WTC11 (cell line): ENCODE measurements at regions not wholly inside any gene's neighbourhood (a gene's known extent, or its start where the extent isn't known, plus 50 kb on each side); places are given as distances from the start of the nearest gene placed in this dataset.

Source experiments
- ATAC-seq: fragments of 200-7000 bp; cut with Tn5 transposase; 2 replicates; pipeline ENCODE4 v1.10.0; 2021; ENCODE audit warnings: mild to moderate bottlenecking, moderate library complexity
- CTCF ChIA-PET: fragments of 300-600 bp; sonication (Branson Sonifier 250); formaldehyde crosslinking; loops from one replicate; lab custom pipeline; 2021; ENCODE audit warnings: antibody characterized with exemption; lab: Charles Lee
- POLR2A ChIA-PET: fragments of 350-600 bp; sonication (Branson Sonifier 250); formaldehyde crosslinking; loops from one replicate; lab custom pipeline; 2021; ENCODE audit warnings: antibody characterized with exemption; lab: Charles Lee
- DNase-seq: peaks from one replicate; pipeline ENCODE4 v3.0.0; 2021; ENCODE audit warnings: low spot score
- H3K27ac Mint-ChIP-seq: 2 replicates; pipeline ENCODE4 v1.8.0; 2021; ENCODE audit warnings: mixed read lengths
- H3K27me3 Mint-ChIP-seq: 2 replicates; pipeline ENCODE4 v1.8.0; 2021; ENCODE audit warnings: low read depth, mild to moderate bottlenecking, moderate library complexity, mixed read lengths
- H3K36me3 Mint-ChIP-seq: 2 replicates; pipeline ENCODE4 v1.8.0; 2021; ENCODE audit warnings: mixed read lengths
- H3K4me1 Mint-ChIP-seq: 2 replicates; pipeline ENCODE4 v1.8.0; 2022; ENCODE audit warnings: mixed read lengths
- H3K4me3 Mint-ChIP-seq: 2 replicates; pipeline ENCODE4 v1.8.0; 2021; ENCODE audit warnings: mild to moderate bottlenecking, moderate library complexity, mixed read lengths
- H3K9me3 Mint-ChIP-seq: 2 replicates; pipeline ENCODE4 v1.8.0; 2021; ENCODE audit warnings: mixed read lengths
- EMX1 ChIP-seq: fragments of 250-450 bp; sonication (Bioruptor Pico); IDR thresholded peaks from 2 replicates; pipeline ENCODE4 v1.8.0; 2021; ENCODE audit warnings: mild to moderate bottlenecking
- FOXK1 ChIP-seq: sonication (generic); formaldehyde crosslinking; IDR thresholded peaks from 2 replicates; pipeline ENCODE4 v1.8.0; 2022; ENCODE audit warnings: mild to moderate bottlenecking, moderate library complexity, missing genetic modification reagents
- HMGA2 ChIP-seq: fragments of 250-450 bp; sonication (Bioruptor Pico); IDR thresholded peaks from 2 replicates; pipeline ENCODE4 v1.4.0; 2021; ENCODE audit warnings: mild to moderate bottlenecking, moderate library complexity
- NR3C1 ChIP-seq: sonication (generic); formaldehyde crosslinking; conservative IDR thresholded peaks from 2 replicates; pipeline ENCODE4 v1.8.1; 2023; ENCODE audit warnings: low read depth, mild to moderate bottlenecking, missing genetic modification reagents
- RORB ChIP-seq: fragments of 250-450 bp; sonication (Bioruptor Pico); IDR thresholded peaks from 2 replicates; pipeline ENCODE4 v1.9.0; 2021; ENCODE audit warnings: mild to moderate bottlenecking
- TCF7 ChIP-seq: sonication (generic); formaldehyde crosslinking; IDR thresholded peaks from 2 replicates; pipeline ENCODE4 v1.8.0; 2022; ENCODE audit warnings: mild to moderate bottlenecking, low read depth, missing genetic modification reagents, moderate library complexity
- TEAD1 ChIP-seq: sonication (generic); formaldehyde crosslinking; IDR thresholded peaks from 2 replicates; pipeline ENCODE4 v1.8.0; 2022; ENCODE audit warnings: mild to moderate bottlenecking, missing genetic modification reagents
- ZNF121 ChIP-seq: sonication (generic); formaldehyde crosslinking; IDR thresholded peaks from 2 replicates; pipeline ENCODE4 v1.8.0; 2023; ENCODE audit warnings: missing genetic modification reagents
- ZNF232 ChIP-seq: sonication (generic); formaldehyde crosslinking; IDR thresholded peaks from 2 replicates; pipeline ENCODE4 v1.8.0; 2022; ENCODE audit warnings: mild to moderate bottlenecking, missing genetic modification reagents
- TF ChIP-seq, protein P1 (sequence below): sonication (generic); formaldehyde crosslinking; IDR thresholded peaks from 2 replicates; pipeline ENCODE4 v1.8.1; 2022; ENCODE audit warnings: mild to moderate bottlenecking, missing genetic modification reagents, moderate library complexity, borderline replicate concordance
- TF ChIP-seq, protein P2 (sequence below): sonication (generic); formaldehyde crosslinking; IDR thresholded peaks from 2 replicates; pipeline ENCODE4 v1.8.1; 2022; ENCODE audit warnings: low read depth, mild to moderate bottlenecking, moderate library complexity, missing genetic modification reagents, borderline replicate concordance
- TF ChIP-seq, protein P3 (sequence below): fragments of 250-450 bp; sonication (Bioruptor Pico); IDR thresholded peaks from 2 replicates; pipeline ENCODE4 v1.9.0; 2021; ENCODE audit warnings: mild to moderate bottlenecking
- TF ChIP-seq, protein P4 (sequence below): fragments of 250-450 bp; sonication (Bioruptor Pico); IDR thresholded peaks from 2 replicates; pipeline ENCODE4 v1.9.0; 2021; ENCODE audit warnings: mild to moderate bottlenecking, borderline replicate concordance
- TF ChIP-seq, protein P5 (sequence below): fragments of 200-600 bp; IDR thresholded peaks from 2 replicates; pipeline ENCODE4 v1.8.0; 2022; ENCODE audit warnings: antibody characterized with exemption
- TF ChIP-seq, protein P6 (sequence below): sonication (generic); formaldehyde crosslinking; IDR thresholded peaks from 2 replicates; pipeline ENCODE4 v1.8.1; 2022; ENCODE audit warnings: missing genetic modification reagents, borderline replicate concordance
- TF ChIP-seq, protein P7 (sequence below): sonication (generic); formaldehyde crosslinking; conservative IDR thresholded peaks from 2 replicates; pipeline ENCODE4 v1.8.1; 2022; ENCODE audit warnings: mild to moderate bottlenecking, missing genetic modification reagents
- TF ChIP-seq, protein P8 (sequence below): sonication (generic); formaldehyde crosslinking; IDR thresholded peaks from 2 replicates; pipeline ENCODE4 v1.8.0; 2022; ENCODE audit warnings: mild to moderate bottlenecking, missing genetic modification reagents
- TF ChIP-seq, protein P9 (sequence below): sonication (generic); formaldehyde crosslinking; IDR thresholded peaks from 2 replicates; pipeline ENCODE4 v1.8.0; 2023; ENCODE audit warnings: missing genetic modification reagents, mild to moderate bottlenecking, borderline replicate concordance

DNA sequence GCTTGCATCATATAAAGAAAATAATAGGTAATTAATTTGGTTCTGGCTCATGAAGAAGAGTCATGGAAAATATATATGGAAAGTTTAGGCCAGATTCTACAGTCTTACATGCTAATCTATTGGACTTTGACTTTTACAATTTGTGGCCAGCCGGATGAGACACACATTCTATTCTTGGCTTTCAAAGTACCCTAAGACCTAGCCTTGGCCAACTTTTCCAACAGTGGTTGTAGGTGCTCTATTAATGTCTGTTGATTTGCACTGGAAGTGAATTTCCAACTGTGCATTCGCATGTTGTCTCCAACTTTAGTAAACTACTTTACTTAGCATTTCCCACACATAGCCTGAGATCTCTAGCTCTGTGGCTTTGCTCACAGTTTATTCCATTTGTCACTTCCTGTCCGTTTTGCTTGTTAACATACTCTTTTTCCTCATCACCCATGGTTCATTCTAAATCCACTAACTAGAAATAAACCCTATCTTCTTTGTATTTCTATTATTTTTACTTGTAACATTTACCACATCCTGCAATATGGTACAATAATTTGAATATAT is 644.0 kb downstream of the PTPRC start:
- Mint-ChIP-seq H3K9me3 (0 out of 2 replicates have a peak, but pooled peaks cover 1% of the 10 kb centered on the region), H3K4me3 (no peak overlapping the region), H3K27ac (no peak overlapping the region), H3K4me1 (no peaks in the 10 kb centered on the region), H3K27me3 (no peaks in the 10 kb centered on the region), H3K36me3 (no peaks in the 10 kb centered on the region)
- no peak for ATAC-seq
- TF ChIP-seq, protein P1, sequence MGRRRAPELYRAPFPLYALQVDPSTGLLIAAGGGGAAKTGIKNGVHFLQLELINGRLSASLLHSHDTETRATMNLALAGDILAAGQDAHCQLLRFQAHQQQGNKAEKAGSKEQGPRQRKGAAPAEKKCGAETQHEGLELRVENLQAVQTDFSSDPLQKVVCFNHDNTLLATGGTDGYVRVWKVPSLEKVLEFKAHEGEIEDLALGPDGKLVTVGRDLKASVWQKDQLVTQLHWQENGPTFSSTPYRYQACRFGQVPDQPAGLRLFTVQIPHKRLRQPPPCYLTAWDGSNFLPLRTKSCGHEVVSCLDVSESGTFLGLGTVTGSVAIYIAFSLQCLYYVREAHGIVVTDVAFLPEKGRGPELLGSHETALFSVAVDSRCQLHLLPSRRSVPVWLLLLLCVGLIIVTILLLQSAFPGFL (CRISPR knock-in tag): no peak
- TF ChIP-seq TCF7 (no peak), ZNF121 (no peak), EMX1 (CRISPR knock-in tag) (no peak)
- TF ChIP-seq, protein P2, sequence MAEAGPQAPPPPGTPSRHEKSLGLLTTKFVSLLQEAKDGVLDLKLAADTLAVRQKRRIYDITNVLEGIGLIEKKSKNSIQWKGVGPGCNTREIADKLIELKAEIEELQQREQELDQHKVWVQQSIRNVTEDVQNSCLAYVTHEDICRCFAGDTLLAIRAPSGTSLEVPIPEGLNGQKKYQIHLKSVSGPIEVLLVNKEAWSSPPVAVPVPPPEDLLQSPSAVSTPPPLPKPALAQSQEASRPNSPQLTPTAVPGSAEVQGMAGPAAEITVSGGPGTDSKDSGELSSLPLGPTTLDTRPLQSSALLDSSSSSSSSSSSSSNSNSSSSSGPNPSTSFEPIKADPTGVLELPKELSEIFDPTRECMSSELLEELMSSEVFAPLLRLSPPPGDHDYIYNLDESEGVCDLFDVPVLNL (CRISPR knock-in tag): no peak
- TF ChIP-seq, protein P3, sequence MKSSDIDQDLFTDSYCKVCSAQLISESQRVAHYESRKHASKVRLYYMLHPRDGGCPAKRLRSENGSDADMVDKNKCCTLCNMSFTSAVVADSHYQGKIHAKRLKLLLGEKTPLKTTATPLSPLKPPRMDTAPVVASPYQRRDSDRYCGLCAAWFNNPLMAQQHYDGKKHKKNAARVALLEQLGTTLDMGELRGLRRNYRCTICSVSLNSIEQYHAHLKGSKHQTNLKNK (CRISPR knock-in tag): no peak
- CTCF ChIA-PET: no interaction called here
- no peak for DNase-seq
- POLR2A ChIA-PET: no interaction called here

DNA sequence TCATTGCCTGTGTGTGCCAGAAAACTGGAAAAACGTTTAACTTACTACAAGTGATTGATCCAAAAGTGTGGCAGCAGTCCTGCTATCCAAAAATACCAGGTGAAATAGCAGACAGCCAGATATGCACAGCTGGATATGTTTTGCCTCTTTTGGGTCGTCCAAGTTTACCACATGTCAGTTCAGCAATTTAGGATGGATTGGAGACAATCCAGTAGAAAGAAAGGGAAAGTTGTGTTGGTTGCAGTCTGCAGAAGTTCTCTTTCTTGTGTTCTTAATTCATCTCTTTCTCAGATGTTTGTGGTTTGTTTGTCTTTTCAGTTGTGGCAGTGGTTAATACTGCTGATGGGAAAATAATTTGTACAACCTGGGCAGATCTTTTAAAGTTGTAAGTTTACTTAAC is 645.0 kb downstream of the PTPRC start:
- H3K4me3 Mint-ChIP-seq: no peak overlapping the region
- no peak for TF ChIP-seq HMGA2 (CRISPR knock-in tag)
- TF ChIP-seq, protein P4, sequence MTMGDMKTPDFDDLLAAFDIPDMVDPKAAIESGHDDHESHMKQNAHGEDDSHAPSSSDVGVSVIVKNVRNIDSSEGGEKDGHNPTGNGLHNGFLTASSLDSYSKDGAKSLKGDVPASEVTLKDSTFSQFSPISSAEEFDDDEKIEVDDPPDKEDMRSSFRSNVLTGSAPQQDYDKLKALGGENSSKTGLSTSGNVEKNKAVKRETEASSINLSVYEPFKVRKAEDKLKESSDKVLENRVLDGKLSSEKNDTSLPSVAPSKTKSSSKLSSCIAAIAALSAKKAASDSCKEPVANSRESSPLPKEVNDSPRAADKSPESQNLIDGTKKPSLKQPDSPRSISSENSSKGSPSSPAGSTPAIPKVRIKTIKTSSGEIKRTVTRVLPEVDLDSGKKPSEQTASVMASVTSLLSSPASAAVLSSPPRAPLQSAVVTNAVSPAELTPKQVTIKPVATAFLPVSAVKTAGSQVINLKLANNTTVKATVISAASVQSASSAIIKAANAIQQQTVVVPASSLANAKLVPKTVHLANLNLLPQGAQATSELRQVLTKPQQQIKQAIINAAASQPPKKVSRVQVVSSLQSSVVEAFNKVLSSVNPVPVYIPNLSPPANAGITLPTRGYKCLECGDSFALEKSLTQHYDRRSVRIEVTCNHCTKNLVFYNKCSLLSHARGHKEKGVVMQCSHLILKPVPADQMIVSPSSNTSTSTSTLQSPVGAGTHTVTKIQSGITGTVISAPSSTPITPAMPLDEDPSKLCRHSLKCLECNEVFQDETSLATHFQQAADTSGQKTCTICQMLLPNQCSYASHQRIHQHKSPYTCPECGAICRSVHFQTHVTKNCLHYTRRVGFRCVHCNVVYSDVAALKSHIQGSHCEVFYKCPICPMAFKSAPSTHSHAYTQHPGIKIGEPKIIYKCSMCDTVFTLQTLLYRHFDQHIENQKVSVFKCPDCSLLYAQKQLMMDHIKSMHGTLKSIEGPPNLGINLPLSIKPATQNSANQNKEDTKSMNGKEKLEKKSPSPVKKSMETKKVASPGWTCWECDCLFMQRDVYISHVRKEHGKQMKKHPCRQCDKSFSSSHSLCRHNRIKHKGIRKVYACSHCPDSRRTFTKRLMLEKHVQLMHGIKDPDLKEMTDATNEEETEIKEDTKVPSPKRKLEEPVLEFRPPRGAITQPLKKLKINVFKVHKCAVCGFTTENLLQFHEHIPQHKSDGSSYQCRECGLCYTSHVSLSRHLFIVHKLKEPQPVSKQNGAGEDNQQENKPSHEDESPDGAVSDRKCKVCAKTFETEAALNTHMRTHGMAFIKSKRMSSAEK (CRISPR knock-in tag): no peak
- TF ChIP-seq, protein P5, sequence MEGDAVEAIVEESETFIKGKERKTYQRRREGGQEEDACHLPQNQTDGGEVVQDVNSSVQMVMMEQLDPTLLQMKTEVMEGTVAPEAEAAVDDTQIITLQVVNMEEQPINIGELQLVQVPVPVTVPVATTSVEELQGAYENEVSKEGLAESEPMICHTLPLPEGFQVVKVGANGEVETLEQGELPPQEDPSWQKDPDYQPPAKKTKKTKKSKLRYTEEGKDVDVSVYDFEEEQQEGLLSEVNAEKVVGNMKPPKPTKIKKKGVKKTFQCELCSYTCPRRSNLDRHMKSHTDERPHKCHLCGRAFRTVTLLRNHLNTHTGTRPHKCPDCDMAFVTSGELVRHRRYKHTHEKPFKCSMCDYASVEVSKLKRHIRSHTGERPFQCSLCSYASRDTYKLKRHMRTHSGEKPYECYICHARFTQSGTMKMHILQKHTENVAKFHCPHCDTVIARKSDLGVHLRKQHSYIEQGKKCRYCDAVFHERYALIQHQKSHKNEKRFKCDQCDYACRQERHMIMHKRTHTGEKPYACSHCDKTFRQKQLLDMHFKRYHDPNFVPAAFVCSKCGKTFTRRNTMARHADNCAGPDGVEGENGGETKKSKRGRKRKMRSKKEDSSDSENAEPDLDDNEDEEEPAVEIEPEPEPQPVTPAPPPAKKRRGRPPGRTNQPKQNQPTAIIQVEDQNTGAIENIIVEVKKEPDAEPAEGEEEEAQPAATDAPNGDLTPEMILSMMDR: no peak
- no peak for TF ChIP-seq FOXK1
- TF ChIP-seq, protein P6, sequence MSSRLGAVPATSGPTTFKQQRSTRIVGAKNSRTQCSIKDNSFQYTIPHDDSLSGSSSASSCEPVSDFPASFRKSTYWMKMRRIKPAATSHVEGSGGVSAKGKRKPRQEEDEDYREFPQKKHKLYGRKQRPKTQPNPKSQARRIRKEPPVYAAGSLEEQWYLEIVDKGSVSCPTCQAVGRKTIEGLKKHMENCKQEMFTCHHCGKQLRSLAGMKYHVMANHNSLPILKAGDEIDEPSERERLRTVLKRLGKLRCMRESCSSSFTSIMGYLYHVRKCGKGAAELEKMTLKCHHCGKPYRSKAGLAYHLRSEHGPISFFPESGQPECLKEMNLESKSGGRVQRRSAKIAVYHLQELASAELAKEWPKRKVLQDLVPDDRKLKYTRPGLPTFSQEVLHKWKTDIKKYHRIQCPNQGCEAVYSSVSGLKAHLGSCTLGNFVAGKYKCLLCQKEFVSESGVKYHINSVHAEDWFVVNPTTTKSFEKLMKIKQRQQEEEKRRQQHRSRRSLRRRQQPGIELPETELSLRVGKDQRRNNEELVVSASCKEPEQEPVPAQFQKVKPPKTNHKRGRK (CRISPR knock-in tag): no peak
- TF ChIP-seq, protein P7, sequence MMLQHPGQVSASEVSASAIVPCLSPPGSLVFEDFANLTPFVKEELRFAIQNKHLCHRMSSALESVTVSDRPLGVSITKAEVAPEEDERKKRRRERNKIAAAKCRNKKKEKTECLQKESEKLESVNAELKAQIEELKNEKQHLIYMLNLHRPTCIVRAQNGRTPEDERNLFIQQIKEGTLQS (CRISPR knock-in tag): no peak
- TF ChIP-seq, protein P8, sequence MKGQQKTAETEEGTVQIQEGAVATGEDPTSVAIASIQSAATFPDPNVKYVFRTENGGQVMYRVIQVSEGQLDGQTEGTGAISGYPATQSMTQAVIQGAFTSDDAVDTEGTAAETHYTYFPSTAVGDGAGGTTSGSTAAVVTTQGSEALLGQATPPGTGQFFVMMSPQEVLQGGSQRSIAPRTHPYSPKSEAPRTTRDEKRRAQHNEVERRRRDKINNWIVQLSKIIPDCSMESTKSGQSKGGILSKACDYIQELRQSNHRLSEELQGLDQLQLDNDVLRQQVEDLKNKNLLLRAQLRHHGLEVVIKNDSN (CRISPR knock-in tag): no peak
- no peak for TF ChIP-seq NR3C1 (CRISPR knock-in tag)
- no peak for TF ChIP-seq RORB
- TF ChIP-seq ZNF232 (CRISPR knock-in tag): no peak
- TF ChIP-seq, protein P9, sequence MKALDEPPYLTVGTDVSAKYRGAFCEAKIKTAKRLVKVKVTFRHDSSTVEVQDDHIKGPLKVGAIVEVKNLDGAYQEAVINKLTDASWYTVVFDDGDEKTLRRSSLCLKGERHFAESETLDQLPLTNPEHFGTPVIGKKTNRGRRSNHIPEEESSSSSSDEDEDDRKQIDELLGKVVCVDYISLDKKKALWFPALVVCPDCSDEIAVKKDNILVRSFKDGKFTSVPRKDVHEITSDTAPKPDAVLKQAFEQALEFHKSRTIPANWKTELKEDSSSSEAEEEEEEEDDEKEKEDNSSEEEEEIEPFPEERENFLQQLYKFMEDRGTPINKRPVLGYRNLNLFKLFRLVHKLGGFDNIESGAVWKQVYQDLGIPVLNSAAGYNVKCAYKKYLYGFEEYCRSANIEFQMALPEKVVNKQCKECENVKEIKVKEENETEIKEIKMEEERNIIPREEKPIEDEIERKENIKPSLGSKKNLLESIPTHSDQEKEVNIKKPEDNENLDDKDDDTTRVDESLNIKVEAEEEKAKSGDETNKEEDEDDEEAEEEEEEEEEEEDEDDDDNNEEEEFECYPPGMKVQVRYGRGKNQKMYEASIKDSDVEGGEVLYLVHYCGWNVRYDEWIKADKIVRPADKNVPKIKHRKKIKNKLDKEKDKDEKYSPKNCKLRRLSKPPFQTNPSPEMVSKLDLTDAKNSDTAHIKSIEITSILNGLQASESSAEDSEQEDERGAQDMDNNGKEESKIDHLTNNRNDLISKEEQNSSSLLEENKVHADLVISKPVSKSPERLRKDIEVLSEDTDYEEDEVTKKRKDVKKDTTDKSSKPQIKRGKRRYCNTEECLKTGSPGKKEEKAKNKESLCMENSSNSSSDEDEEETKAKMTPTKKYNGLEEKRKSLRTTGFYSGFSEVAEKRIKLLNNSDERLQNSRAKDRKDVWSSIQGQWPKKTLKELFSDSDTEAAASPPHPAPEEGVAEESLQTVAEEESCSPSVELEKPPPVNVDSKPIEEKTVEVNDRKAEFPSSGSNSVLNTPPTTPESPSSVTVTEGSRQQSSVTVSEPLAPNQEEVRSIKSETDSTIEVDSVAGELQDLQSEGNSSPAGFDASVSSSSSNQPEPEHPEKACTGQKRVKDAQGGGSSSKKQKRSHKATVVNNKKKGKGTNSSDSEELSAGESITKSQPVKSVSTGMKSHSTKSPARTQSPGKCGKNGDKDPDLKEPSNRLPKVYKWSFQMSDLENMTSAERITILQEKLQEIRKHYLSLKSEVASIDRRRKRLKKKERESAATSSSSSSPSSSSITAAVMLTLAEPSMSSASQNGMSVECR (CRISPR knock-in tag): no peak
- no peak for TF ChIP-seq TEAD1 (CRISPR knock-in tag)
- TF ChIP-seq, all 79 proteins: peak for 0
- no peaks in the 10 kb centered on the region for H3K27me3 Mint-ChIP-seq
- no peaks in the 10 kb centered on the region for H3K9me3 Mint-ChIP-seq
- H3K4me1 Mint-ChIP-seq: no peaks in the 10 kb centered on the region
- no peaks in the 10 kb centered on the region for H3K36me3 Mint-ChIP-seq
- no peak overlapping the region for H3K27ac Mint-ChIP-seq
- ATAC-seq (no peak), DNase-seq (no peak)
- ChIA-PET CTCF (no interaction called here), POLR2A (no interaction called here)
